ENCODE measurements at regions not wholly inside any gene's neighbourhood (a gene's known extent, or its start where the extent isn't known, plus 50 kb on each side); places are given as distances from the start of the nearest gene placed in this dataset.

DNA sequence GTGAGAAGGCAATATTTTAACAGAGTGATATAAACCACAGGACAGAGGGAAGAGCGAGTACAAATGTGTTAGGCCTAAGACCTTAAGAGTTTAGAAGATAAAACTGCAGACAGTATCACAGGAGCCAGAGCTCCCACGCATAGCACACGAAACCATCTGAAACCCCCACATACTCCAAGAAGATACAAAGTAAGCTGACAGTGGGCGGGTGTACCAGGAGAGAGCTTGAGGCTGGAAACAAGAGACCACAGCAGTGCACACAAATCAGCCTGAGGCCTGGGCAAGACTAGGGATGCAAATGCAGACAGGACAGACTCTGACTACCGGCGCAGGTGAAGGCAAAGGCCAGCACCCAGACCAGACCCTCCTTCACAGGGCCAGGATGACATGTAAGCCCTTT lies 54.1 kb upstream of the ARHGAP24 start:
- H3K27me3 ChIP-seq (ENCODE audit: control insufficient read depth in 4 of 4, insufficient read depth in 4 of 4, low read length in 3 of 4), result no peaks in the 10 kb centered on the region
- no peaks in the 10 kb centered on the region for H3K36me3 ChIP-seq (ENCODE audit: control insufficient read depth in 4 of 4, insufficient read depth in 3 of 4, low read depth in 1 of 4, low read length in 3 of 4)
- WGBS, result 76% methylated on average over 6 of the region's 6 CpGs
- DNase-seq (ENCODE audit: low spot score), result no peak
- no peak overlapping the region for H3K9ac ChIP-seq (ENCODE audit: low read depth in 1 of 2, low read length in 2 of 2)
- no peaks in the 10 kb centered on the region for H3K4me1 ChIP-seq (ENCODE audit: control insufficient read depth in 4 of 4, insufficient read depth in 4 of 4, low read length in 3 of 4)
- H3K9me3 ChIP-seq (ENCODE audit: control insufficient read depth in 4 of 4, low read length in 3 of 4), result no peaks in the 10 kb centered on the region
- no peak overlapping the region for H3K27ac ChIP-seq (ENCODE audit: low read depth in 1 of 2, low read length in 2 of 2)
- TF ChIP-seq GABPA (IDR thresholded peaks at IDR 0.05 in 1 of 2, conservative IDR thresholded peaks at IDR 0.05 in 1 of 2), result no peak
- no peak for TF ChIP-seq TAF1 (conservative IDR thresholded peaks at IDR 0.05)
- TF ChIP-seq EGR1 (IDR thresholded peaks at IDR 0.05; ENCODE audit: low read depth in 2 of 2), result no peak
- TF ChIP-seq, protein P1, sequence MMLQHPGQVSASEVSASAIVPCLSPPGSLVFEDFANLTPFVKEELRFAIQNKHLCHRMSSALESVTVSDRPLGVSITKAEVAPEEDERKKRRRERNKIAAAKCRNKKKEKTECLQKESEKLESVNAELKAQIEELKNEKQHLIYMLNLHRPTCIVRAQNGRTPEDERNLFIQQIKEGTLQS (IDR thresholded peaks at IDR 0.05), result no peak
- TF ChIP-seq YY1 (IDR thresholded peaks at IDR 0.05), result no peak
- TF ChIP-seq RXRA (IDR thresholded peaks at IDR 0.05), result no peak
- no peak for TF ChIP-seq FOXA2 (IDR thresholded peaks at IDR 0.05)
- no peak for TF ChIP-seq NR2F2 (IDR thresholded peaks at IDR 0.05)
- no peak for TF ChIP-seq FOXA1 (IDR thresholded peaks at IDR 0.05)
- TF ChIP-seq SP1 (IDR thresholded peaks at IDR 0.05), result no peak
- no peak for TF ChIP-seq RAD21 (IDR thresholded peaks at IDR 0.05)
- TF ChIP-seq HNF4G (IDR thresholded peaks at IDR 0.05), result no peak
- TF ChIP-seq, protein P2, sequence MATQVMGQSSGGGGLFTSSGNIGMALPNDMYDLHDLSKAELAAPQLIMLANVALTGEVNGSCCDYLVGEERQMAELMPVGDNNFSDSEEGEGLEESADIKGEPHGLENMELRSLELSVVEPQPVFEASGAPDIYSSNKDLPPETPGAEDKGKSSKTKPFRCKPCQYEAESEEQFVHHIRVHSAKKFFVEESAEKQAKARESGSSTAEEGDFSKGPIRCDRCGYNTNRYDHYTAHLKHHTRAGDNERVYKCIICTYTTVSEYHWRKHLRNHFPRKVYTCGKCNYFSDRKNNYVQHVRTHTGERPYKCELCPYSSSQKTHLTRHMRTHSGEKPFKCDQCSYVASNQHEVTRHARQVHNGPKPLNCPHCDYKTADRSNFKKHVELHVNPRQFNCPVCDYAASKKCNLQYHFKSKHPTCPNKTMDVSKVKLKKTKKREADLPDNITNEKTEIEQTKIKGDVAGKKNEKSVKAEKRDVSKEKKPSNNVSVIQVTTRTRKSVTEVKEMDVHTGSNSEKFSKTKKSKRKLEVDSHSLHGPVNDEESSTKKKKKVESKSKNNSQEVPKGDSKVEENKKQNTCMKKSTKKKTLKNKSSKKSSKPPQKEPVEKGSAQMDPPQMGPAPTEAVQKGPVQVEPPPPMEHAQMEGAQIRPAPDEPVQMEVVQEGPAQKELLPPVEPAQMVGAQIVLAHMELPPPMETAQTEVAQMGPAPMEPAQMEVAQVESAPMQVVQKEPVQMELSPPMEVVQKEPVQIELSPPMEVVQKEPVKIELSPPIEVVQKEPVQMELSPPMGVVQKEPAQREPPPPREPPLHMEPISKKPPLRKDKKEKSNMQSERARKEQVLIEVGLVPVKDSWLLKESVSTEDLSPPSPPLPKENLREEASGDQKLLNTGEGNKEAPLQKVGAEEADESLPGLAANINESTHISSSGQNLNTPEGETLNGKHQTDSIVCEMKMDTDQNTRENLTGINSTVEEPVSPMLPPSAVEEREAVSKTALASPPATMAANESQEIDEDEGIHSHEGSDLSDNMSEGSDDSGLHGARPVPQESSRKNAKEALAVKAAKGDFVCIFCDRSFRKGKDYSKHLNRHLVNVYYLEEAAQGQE (IDR thresholded peaks at IDR 0.05), result no peak
- TF ChIP-seq, protein P3, sequence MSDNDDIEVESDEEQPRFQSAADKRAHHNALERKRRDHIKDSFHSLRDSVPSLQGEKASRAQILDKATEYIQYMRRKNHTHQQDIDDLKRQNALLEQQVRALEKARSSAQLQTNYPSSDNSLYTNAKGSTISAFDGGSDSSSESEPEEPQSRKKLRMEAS (IDR thresholded peaks at IDR 0.05), result no peak
- no peak for TF ChIP-seq HNF4A (conservative IDR thresholded peaks at IDR 0.05)
- TF ChIP-seq, protein P4, sequence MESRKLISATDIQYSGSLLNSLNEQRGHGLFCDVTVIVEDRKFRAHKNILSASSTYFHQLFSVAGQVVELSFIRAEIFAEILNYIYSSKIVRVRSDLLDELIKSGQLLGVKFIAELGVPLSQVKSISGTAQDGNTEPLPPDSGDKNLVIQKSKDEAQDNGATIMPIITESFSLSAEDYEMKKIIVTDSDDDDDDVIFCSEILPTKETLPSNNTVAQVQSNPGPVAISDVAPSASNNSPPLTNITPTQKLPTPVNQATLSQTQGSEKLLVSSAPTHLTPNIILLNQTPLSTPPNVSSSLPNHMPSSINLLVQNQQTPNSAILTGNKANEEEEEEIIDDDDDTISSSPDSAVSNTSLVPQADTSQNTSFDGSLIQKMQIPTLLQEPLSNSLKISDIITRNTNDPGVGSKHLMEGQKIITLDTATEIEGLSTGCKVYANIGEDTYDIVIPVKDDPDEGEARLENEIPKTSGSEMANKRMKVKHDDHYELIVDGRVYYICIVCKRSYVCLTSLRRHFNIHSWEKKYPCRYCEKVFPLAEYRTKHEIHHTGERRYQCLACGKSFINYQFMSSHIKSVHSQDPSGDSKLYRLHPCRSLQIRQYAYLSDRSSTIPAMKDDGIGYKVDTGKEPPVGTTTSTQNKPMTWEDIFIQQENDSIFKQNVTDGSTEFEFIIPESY (IDR thresholded peaks at IDR 0.05), result no peak
- no peak for TF ChIP-seq JUND (IDR thresholded peaks at IDR 0.05)
- TF ChIP-seq, protein P5, sequence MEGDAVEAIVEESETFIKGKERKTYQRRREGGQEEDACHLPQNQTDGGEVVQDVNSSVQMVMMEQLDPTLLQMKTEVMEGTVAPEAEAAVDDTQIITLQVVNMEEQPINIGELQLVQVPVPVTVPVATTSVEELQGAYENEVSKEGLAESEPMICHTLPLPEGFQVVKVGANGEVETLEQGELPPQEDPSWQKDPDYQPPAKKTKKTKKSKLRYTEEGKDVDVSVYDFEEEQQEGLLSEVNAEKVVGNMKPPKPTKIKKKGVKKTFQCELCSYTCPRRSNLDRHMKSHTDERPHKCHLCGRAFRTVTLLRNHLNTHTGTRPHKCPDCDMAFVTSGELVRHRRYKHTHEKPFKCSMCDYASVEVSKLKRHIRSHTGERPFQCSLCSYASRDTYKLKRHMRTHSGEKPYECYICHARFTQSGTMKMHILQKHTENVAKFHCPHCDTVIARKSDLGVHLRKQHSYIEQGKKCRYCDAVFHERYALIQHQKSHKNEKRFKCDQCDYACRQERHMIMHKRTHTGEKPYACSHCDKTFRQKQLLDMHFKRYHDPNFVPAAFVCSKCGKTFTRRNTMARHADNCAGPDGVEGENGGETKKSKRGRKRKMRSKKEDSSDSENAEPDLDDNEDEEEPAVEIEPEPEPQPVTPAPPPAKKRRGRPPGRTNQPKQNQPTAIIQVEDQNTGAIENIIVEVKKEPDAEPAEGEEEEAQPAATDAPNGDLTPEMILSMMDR (IDR thresholded peaks at IDR 0.05; ENCODE audit: low read depth, low read length, missing input control), result no peak
- H3K4me3 ChIP-seq (ENCODE audit: low read depth in 1 of 3, low read length in 3 of 3), result no peak overlapping the region
